Progenitor cell of endocrine pancreas (in vitro differentiated cells): ENCODE measurements at regions not wholly inside any gene's neighbourhood (a gene's known extent, or its start where the extent isn't known, plus 50 kb on each side); places are given as distances from the start of the nearest gene placed in this dataset.

Source experiments
- DNase-seq: peaks from one replicate; pipeline ENCODE4 v3.0.0; 2021; ENCODE audit warnings: low spot score; ENCODE audit not compliant: unreplicated experiment
- H3K27ac Mint-ChIP-seq: 2 replicates; pipeline ENCODE4 v1.8.0; 2021; ENCODE audit warnings: mild to moderate bottlenecking, moderate library complexity, mixed read lengths
- H3K27me3 Mint-ChIP-seq: 2 replicates; pipeline ENCODE4 v1.8.0; 2021; ENCODE audit warnings: mixed read lengths
- H3K36me3 Mint-ChIP-seq: 2 replicates; pipeline ENCODE4 v1.8.0; 2022; ENCODE audit warnings: mixed read lengths; ENCODE audit not compliant: insufficient read depth
- H3K4me1 Mint-ChIP-seq: 2 replicates; pipeline ENCODE4 v1.8.0; 2021; ENCODE audit warnings: low read depth, mixed read lengths
- H3K4me3 Mint-ChIP-seq: 2 replicates; pipeline ENCODE4 v1.8.0; 2021; ENCODE audit warnings: low read depth, mild to moderate bottlenecking, moderate library complexity, mixed read lengths
- H3K9me3 Mint-ChIP-seq: 2 replicates; pipeline ENCODE4 v1.8.0; 2021; ENCODE audit warnings: low read depth, mixed read lengths
- TF ChIP-seq, protein P1 (sequence below): fragments of 200-600 bp; sonication (generic); IDR thresholded peaks from one replicate; pipeline ENCODE4 v1.5.0; 2021; ENCODE audit warnings: antibody characterized with exemption, mild to moderate bottlenecking; ENCODE audit not compliant: unreplicated experiment

DNA sequence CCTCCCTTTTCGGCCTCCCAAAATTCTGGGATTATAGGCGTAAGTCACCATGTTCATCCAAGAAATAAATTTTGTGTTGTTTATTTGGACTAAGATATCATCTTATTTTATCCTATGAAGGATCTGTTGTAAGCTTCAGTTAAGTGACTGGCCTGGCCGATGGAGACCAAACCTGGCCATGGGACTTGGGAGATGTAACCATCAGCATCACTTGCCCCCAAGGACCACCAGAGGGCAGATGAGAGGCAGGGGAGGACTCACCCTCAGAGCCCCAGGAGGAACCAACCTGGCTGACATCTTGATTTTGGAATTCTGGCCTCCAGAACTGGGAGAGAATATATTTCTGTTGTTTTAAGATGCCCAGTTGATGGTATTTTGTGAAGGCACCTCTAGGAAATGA, 266.7 kb downstream of the CDH26 start:
- Mint-ChIP-seq H3K9me3 (peaks cover 2% of the 10 kb centered on the region), H3K27ac (no peak overlapping the region), H3K36me3 (no peaks in the 10 kb centered on the region), H3K27me3 (peaks cover 14% of the 10 kb centered on the region), H3K4me3 (no peak overlapping the region), H3K4me1 (no peaks in the 10 kb centered on the region)
- TF ChIP-seq, protein P1, sequence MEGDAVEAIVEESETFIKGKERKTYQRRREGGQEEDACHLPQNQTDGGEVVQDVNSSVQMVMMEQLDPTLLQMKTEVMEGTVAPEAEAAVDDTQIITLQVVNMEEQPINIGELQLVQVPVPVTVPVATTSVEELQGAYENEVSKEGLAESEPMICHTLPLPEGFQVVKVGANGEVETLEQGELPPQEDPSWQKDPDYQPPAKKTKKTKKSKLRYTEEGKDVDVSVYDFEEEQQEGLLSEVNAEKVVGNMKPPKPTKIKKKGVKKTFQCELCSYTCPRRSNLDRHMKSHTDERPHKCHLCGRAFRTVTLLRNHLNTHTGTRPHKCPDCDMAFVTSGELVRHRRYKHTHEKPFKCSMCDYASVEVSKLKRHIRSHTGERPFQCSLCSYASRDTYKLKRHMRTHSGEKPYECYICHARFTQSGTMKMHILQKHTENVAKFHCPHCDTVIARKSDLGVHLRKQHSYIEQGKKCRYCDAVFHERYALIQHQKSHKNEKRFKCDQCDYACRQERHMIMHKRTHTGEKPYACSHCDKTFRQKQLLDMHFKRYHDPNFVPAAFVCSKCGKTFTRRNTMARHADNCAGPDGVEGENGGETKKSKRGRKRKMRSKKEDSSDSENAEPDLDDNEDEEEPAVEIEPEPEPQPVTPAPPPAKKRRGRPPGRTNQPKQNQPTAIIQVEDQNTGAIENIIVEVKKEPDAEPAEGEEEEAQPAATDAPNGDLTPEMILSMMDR, result peak; percentile 56
- no peak for DNase-seq

GRCh38 chr20:60228255-60228654, 270.0 kb downstream of the CDH26 start:
- H3K27ac Mint-ChIP-seq, result no peak overlapping the region
- no peaks in the 10 kb centered on the region for H3K36me3 Mint-ChIP-seq
- peaks cover 4% of the 10 kb centered on the region for H3K27me3 Mint-ChIP-seq
- TF ChIP-seq, protein P1, result no peak
- H3K9me3 Mint-ChIP-seq, result peaks cover 3% of the 10 kb centered on the region
- H3K4me3 Mint-ChIP-seq, result no peak overlapping the region
- H3K4me1 Mint-ChIP-seq, result no peaks in the 10 kb centered on the region
- no peak for DNase-seq

DNA sequence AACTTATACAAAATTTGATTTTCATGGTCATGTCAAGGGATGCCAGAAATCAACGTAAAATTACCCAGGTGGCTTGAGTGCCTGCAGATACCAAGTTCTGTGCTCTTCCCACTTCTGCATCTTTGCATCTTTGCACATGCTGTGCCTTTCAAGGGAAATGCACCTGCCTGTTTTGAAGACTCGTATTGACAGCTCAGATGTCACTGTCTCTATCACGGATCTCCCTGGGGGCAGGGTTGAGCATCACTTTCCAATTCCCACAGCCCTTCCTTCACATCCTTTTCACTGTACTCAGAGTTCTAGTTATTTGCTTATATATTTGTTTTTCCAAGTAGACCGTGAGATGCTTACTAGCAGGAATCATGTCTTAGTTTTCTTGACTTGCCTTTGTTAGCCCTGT, 274.2 kb downstream of the CDH26 start:
- Mint-ChIP-seq H3K27me3 (peaks cover 23% of the 10 kb centered on the region), H3K4me3 (no peak overlapping the region), H3K27ac (no peak overlapping the region), H3K4me1 (no peaks in the 10 kb centered on the region), H3K9me3 (peaks cover 3% of the 10 kb centered on the region), H3K36me3 (no peaks in the 10 kb centered on the region)
- no peak for DNase-seq
- TF ChIP-seq, protein P1, result no peak

- no peak overlapping the region for H3K4me3 Mint-ChIP-seq
Measured at GRCh38 chr20:60233018-60233630, 274.9 kb downstream of the CDH26 start.

GRCh38 chr20:60236613-60237012, 278.4 kb downstream of the CDH26 start:
- no peak for DNase-seq
- H3K27me3 Mint-ChIP-seq, result peaks cover 57% of the 10 kb centered on the region
- no peak overlapping the region for H3K27ac Mint-ChIP-seq
- no peaks in the 10 kb centered on the region for H3K4me1 Mint-ChIP-seq
- no peaks in the 10 kb centered on the region for H3K36me3 Mint-ChIP-seq
- TF ChIP-seq, protein P1, result no peak
- no peaks in the 10 kb centered on the region for H3K9me3 Mint-ChIP-seq
- H3K4me3 Mint-ChIP-seq, result no peak overlapping the region

More at GRCh38 chr20:60233018-60233630, 274.9 kb downstream of the CDH26 start:
- TF ChIP-seq, protein P1, result no peak
- Mint-ChIP-seq H3K9me3 (peaks cover 3% of the 10 kb centered on the region), H3K4me1 (no peaks in the 10 kb centered on the region), H3K27me3 (peaks cover 28% of the 10 kb centered on the region), H3K36me3 (no peaks in the 10 kb centered on the region), H3K27ac (no peak overlapping the region)
- DNase-seq, result no peak
